ENCODE measurements at regions not wholly inside any gene's neighbourhood (a gene's known extent, or its start where the extent isn't known, plus 50 kb on each side); places are given as distances from the start of the nearest gene placed in this dataset.
"Not testable (repeated sequence)": the region's sequence is repeated elsewhere in the genome, so short reads cannot be mapped to it uniquely, and the experiment has no call there.

- no peak overlapping the region for H3K4me3 ChIP-seq (ENCODE audit: control insufficient read depth, low read depth, low read length)
- DNase-seq (ENCODE audit: low read depth): no peak
- TF ChIP-seq CTCF (conservative IDR thresholded peaks at IDR 0.05; ENCODE audit: control insufficient read depth, insufficient read depth, low read depth, low read length): no peak
Measured at GRCh38 chr4:53890461-53890860, 173.9 kb downstream of the CHIC2 start.

GRCh38 chr4:53889326-53890055, 174.9 kb downstream of the CHIC2 start:
- TF ChIP-seq CTCF (conservative IDR thresholded peaks at IDR 0.05; ENCODE audit: control insufficient read depth, insufficient read depth, low read depth, low read length): peak; percentile 17
- no peak overlapping the region for H3K4me3 ChIP-seq (ENCODE audit: control insufficient read depth, low read depth, low read length)
- peak; percentile 68 for DNase-seq (ENCODE audit: low read depth)

GRCh38 chr4:53886090-53886489, 178.3 kb downstream of the CHIC2 start:
- TF ChIP-seq CTCF (conservative IDR thresholded peaks at IDR 0.05; ENCODE audit: control insufficient read depth, insufficient read depth, low read depth, low read length): no peak
- no peak for DNase-seq (ENCODE audit: low read depth)
- H3K4me3 ChIP-seq (ENCODE audit: control insufficient read depth, low read depth, low read length): no peak overlapping the region

- no peak for TF ChIP-seq CTCF (conservative IDR thresholded peaks at IDR 0.05; ENCODE audit: control insufficient read depth, insufficient read depth, low read depth, low read length)
- H3K4me3 ChIP-seq (ENCODE audit: control insufficient read depth, low read depth, low read length): no peak overlapping the region
- DNase-seq (ENCODE audit: low read depth): no peak
Measured at GRCh38 chr4:53885668-53886067, 178.7 kb downstream of the CHIC2 start.

- not testable (repeated sequence) for DNase-seq (ENCODE audit: low read depth); H3K4me3 ChIP-seq (ENCODE audit: control insufficient read depth, low read depth, low read length)
Measured at GRCh38 chr4:53877096-53877495, 187.3 kb downstream of the CHIC2 start.

- TF ChIP-seq CTCF (conservative IDR thresholded peaks at IDR 0.05; ENCODE audit: control insufficient read depth, insufficient read depth, low read depth, low read length): no peak
- H3K4me3 ChIP-seq (ENCODE audit: control insufficient read depth, low read depth, low read length): no peak overlapping the region
- no peak for DNase-seq (ENCODE audit: low read depth)
Measured at GRCh38 chr4:53866055-53866454, 198.3 kb downstream of the CHIC2 start.

GRCh38 chr4:53865054-53865453, 199.4 kb downstream of the CHIC2 start:
- no peak for DNase-seq (ENCODE audit: low read depth)
- H3K4me3 ChIP-seq (ENCODE audit: control insufficient read depth, low read depth, low read length): no peak overlapping the region
- no peak for TF ChIP-seq CTCF (conservative IDR thresholded peaks at IDR 0.05; ENCODE audit: control insufficient read depth, insufficient read depth, low read depth, low read length)
